CD4-positive, alpha-beta T cell (primary cell): ENCODE measurements at regions not wholly inside any gene's neighbourhood (a gene's known extent, or its start where the extent isn't known, plus 50 kb on each side); places are given as distances from the start of the nearest gene placed in this dataset.

Experiments
- ATAC-seq: fragments of 200-7000 bp; cut with Tn5 transposase; one replicate; pipeline ENCODE4 v1.10.0; 2022; ENCODE audit warnings: mild to moderate bottlenecking; ENCODE audit not compliant: poor library complexity
- CTCF ChIA-PET: fragments of 350-600 bp; sonication (Branson Sonifier 250); formaldehyde crosslinking; loops from one replicate; lab custom pipeline; 2021; ENCODE audit warnings: antibody characterized with exemption, inconsistent platforms; lab: Charles Lee
- POLR2A ChIA-PET: fragments of 350-600 bp; sonication (Branson Sonifier 250); formaldehyde crosslinking; loops from one replicate; lab custom pipeline; 2021; ENCODE audit warnings: antibody characterized with exemption, inconsistent platforms; lab: Charles Lee
- DNase-seq, 14 experiments: peaks; one replicate each; pipeline ENCODE4 v3.0.0-alpha.2; 2013 to 2020; ENCODE audit warnings: mixed read lengths in 2 of 14
- H3K27ac ChIP-seq, 2 donors: one replicate each; pipeline versions ENCODE4 v1.5.1 to v1.7.0; 2013; ENCODE audit warnings: low read length in 2 of 2, low read depth in 1 of 2, mild to moderate bottlenecking in 1 of 2
- H3K27me3 ChIP-seq, 2 experiments: 1 replicate in 1 of 2; 2 replicates in 1 of 2; pipeline versions ENCODE4 v1.6.1 to v1.7.0; 2013; ENCODE audit warnings: low read length in 2 of 2, control low read depth in 1 of 2, mild to moderate bottlenecking in 1 of 2, moderate library complexity in 1 of 2; ENCODE audit not compliant: insufficient read depth in 2 of 2, control insufficient read depth in 1 of 2
- H3K36me3 ChIP-seq: one replicate; pipeline ENCODE4 v1.6.1; 2013; ENCODE audit warnings: low read length, control low read depth; ENCODE audit not compliant: insufficient read depth
- H3K4me1 ChIP-seq: one replicate; pipeline ENCODE4 v1.6.1; 2013; ENCODE audit warnings: low read length, control low read depth; ENCODE audit not compliant: insufficient read depth
- H3K4me3 ChIP-seq: one replicate; pipeline ENCODE4 v1.5.1; 2013; ENCODE audit warnings: mild to moderate bottlenecking, low read length, moderate library complexity
- H3K9me3 ChIP-seq, 2 experiments: 1 replicate in 1 of 2; 2 replicates in 1 of 2; pipeline versions ENCODE4 v1.6.1 to v1.7.0; 2013; ENCODE audit warnings: low read length in 2 of 2, mild to moderate bottlenecking in 2 of 2, control low read depth in 1 of 2, moderate library complexity in 1 of 2; ENCODE audit not compliant: control insufficient read depth in 1 of 2, insufficient read depth in 1 of 2
- H3K27ac Mint-ChIP-seq: one replicate; pipeline ENCODE4 v1.8.0; 2020; ENCODE audit warnings: mixed read lengths
- H3K27me3 Mint-ChIP-seq: one replicate; pipeline ENCODE4 v1.8.0; 2021; ENCODE audit warnings: mixed read lengths
- H3K36me3 Mint-ChIP-seq: one replicate; pipeline ENCODE4 v1.8.0; 2021; ENCODE audit warnings: low read depth, mixed read lengths
- H3K4me1 Mint-ChIP-seq: one replicate; pipeline ENCODE4 v1.8.0; 2021; ENCODE audit warnings: low read depth, mixed read lengths
- H3K4me3 Mint-ChIP-seq: one replicate; pipeline ENCODE4 v1.8.0; 2020; ENCODE audit warnings: mild to moderate bottlenecking, mixed read lengths
- H3K9me3 Mint-ChIP-seq: one replicate; pipeline ENCODE4 v1.8.0; 2020; ENCODE audit warnings: mixed read lengths
- intact Hi-C, 2 experiments: fragments of 100-400 bp; cut with DNase I in 1 of 2; cut with micrococcal nuclease in 1 of 2; formaldehyde crosslinking; loops; one replicate each; pipeline versions ENCODE4 v1.15.1 to v1.9.0; 2023 to 2025; cut with DNase I, micrococcal nuclease
- TF ChIP-seq, protein P1 (sequence below): fragments of 200-600 bp; IDR thresholded peaks from one replicate; pipeline ENCODE4 v1.8.0; 2022; ENCODE audit warnings: antibody characterized with exemption, mild to moderate bottlenecking

DNA sequence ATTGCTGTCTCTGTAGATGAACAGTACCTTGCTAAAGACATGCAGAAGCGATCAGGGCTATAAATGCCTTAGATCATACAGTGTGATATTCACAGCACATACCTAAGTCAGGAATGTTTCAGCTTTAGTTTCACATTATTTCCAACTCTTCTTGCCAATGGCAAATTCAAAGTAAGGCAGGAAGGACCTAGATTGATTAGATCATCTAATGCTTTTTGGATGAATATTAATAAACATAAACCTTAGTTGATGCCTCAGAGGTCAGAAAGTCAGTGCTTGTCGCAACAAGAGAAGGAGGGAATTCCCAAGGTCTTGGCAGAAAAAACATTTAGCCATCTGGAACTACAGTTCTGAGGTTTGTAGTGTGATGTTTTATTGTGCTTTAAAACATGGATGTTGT, 122.3 kb downstream of the TNFSF18 start:
- TF ChIP-seq, protein P1, sequence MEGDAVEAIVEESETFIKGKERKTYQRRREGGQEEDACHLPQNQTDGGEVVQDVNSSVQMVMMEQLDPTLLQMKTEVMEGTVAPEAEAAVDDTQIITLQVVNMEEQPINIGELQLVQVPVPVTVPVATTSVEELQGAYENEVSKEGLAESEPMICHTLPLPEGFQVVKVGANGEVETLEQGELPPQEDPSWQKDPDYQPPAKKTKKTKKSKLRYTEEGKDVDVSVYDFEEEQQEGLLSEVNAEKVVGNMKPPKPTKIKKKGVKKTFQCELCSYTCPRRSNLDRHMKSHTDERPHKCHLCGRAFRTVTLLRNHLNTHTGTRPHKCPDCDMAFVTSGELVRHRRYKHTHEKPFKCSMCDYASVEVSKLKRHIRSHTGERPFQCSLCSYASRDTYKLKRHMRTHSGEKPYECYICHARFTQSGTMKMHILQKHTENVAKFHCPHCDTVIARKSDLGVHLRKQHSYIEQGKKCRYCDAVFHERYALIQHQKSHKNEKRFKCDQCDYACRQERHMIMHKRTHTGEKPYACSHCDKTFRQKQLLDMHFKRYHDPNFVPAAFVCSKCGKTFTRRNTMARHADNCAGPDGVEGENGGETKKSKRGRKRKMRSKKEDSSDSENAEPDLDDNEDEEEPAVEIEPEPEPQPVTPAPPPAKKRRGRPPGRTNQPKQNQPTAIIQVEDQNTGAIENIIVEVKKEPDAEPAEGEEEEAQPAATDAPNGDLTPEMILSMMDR = no peak
- H3K27me3 ChIP-seq = no peaks in the 10 kb centered on the region
- Mint-ChIP-seq H3K4me1 (no peaks in the 10 kb centered on the region), H3K9me3 (no peaks in the 10 kb centered on the region), H3K4me3 (no peak overlapping the region), H3K27me3 (no peaks in the 10 kb centered on the region), H3K27ac (no peak overlapping the region), H3K36me3 (no peaks in the 10 kb centered on the region)
- ChIA-PET CTCF (no interaction called here), POLR2A (interaction anchor here (0.6 kb wide), 1 partner anchor 150 kb away, joined by 3 read pairs; no protein-coding TSS in a partner anchor)
- ATAC-seq (no peak), DNase-seq (no peak)
- intact Hi-C loops = no loop called here
- H3K36me3 ChIP-seq = no peaks in the 10 kb centered on the region
- H3K4me3 ChIP-seq = no peak overlapping the region
- H3K9me3 ChIP-seq = no peaks in the 10 kb centered on the region
- H3K4me1 ChIP-seq = no peaks in the 10 kb centered on the region
- no peak overlapping the region for H3K27ac ChIP-seq

DNA sequence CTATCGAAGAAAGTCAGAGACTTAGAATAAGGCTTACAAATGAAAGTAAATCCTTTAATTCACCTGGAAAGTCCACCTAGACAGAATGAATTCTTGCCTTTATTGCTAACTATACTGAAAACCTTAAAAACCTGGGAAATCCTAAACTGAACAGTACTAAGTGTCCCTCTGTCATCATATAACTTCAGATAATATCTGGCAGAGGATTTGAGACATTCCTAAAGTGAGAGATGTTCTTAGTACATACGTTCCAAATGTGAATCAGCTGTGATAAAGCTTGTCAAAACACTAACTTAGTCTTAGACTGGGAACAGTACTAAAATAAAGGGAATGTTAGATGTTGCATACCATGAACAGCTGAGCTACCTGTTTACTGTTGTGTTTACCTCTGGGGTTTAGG, 121.7 kb downstream of the TNFSF18 start:
- CTCF ChIA-PET = no interaction called here
- Histone ChIP-seq H3K27me3 (no peaks in the 10 kb centered on the region), H3K4me1 (peaks cover 4% of the 10 kb centered on the region), H3K4me3 (no peak overlapping the region), H3K27ac (no peak overlapping the region), H3K36me3 (no peaks in the 10 kb centered on the region), H3K9me3 (no peaks in the 10 kb centered on the region)
- POLR2A ChIA-PET = interaction anchor here (0.6 kb wide), 1 partner anchor 150 kb away, joined by 3 read pairs; no protein-coding TSS in a partner anchor
- H3K27me3 Mint-ChIP-seq = no peaks in the 10 kb centered on the region
- H3K9me3 Mint-ChIP-seq = no peaks in the 10 kb centered on the region
- TF ChIP-seq, protein P1 = no peak
- intact Hi-C loops = no loop called here
- ATAC-seq (no peak), DNase-seq (no peak)
- peaks cover 5% of the 10 kb centered on the region for H3K4me1 Mint-ChIP-seq
- H3K4me3 Mint-ChIP-seq = no peak overlapping the region
- H3K27ac Mint-ChIP-seq = no peak overlapping the region
- H3K36me3 Mint-ChIP-seq = no peaks in the 10 kb centered on the region

DNA sequence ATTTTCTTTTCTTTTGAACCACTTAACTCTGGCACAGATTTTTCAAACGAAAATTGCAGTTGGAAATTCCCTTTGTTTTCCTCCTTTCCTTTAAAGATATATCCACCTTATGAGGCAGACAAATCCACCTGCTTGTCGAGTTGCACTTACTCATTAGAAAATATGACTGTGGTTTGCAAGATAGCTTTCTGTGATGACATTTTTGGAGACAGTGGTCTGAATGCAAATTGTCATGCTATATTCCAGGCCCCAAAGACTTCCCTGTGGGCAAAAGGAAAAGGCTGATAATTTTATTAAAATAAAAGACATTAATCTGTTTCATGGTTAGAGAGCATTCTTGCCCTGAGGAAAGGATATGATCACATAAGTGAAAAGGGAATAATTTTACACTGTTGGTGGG, 120.6 kb downstream of the TNFSF18 start:
- ATAC-seq (no peak), DNase-seq (no peak)
- TF ChIP-seq, protein P1 = no peak
- POLR2A ChIA-PET = no interaction called here
- no peak overlapping the region for H3K4me3 ChIP-seq
- Mint-ChIP-seq H3K4me3 (no peak overlapping the region), H3K9me3 (no peaks in the 10 kb centered on the region), H3K4me1 (peaks cover 9% of the 10 kb centered on the region), H3K27me3 (no peaks in the 10 kb centered on the region), H3K36me3 (no peaks in the 10 kb centered on the region), H3K27ac (no peak overlapping the region)
- no peaks in the 10 kb centered on the region for H3K27me3 ChIP-seq
- peaks cover 7% of the 10 kb centered on the region for H3K4me1 ChIP-seq
- no peaks in the 10 kb centered on the region for H3K36me3 ChIP-seq
- intact Hi-C loops = no loop called here
- CTCF ChIA-PET = interaction anchor here (1.2 kb wide), 1 partner anchor 11 kb away, joined by 3 read pairs; no protein-coding TSS in a partner anchor
- no peaks in the 10 kb centered on the region for H3K9me3 ChIP-seq
- H3K27ac ChIP-seq = no peak overlapping the region
